Gastrocnemius medialis (tissue), 4 donors: ENCODE measurements at regions not wholly inside any gene's neighbourhood (a gene's known extent, or its start where the extent isn't known, plus 50 kb on each side); places are given as distances from the start of the nearest gene placed in this dataset.

ENCODE experiments used
- POLR2A ChIP-seq, 2 donors: fragments of 450-650 bp; IDR thresholded peaks; one replicate each; pipeline ENCODE4 v1.6.1; 2017; ENCODE audit warnings: antibody characterized with exemption in 2 of 2, mild to moderate bottlenecking in 2 of 2, moderate library complexity in 2 of 2
- TF ChIP-seq, protein P1 (sequence below), 5 experiments: fragments of 450-650 bp in 3 of 5; fragments of 200-600 bp in 2 of 5; sonication (generic) in 2 of 5; IDR thresholded peaks in 4 of 5; conservative IDR thresholded peaks in 1 of 5; 1 replicate in 4 of 5; 2 replicates in 1 of 5; pipeline ENCODE4 v1.5.1; 2016 to 2019; ENCODE audit warnings: antibody characterized with exemption in 5 of 5, mild to moderate bottlenecking in 3 of 5, moderate library complexity in 3 of 5

GRCh38 chr3:94234177-94234788 lies 171.4 kb downstream of the NSUN3 start:
- TF ChIP-seq, protein P1, sequence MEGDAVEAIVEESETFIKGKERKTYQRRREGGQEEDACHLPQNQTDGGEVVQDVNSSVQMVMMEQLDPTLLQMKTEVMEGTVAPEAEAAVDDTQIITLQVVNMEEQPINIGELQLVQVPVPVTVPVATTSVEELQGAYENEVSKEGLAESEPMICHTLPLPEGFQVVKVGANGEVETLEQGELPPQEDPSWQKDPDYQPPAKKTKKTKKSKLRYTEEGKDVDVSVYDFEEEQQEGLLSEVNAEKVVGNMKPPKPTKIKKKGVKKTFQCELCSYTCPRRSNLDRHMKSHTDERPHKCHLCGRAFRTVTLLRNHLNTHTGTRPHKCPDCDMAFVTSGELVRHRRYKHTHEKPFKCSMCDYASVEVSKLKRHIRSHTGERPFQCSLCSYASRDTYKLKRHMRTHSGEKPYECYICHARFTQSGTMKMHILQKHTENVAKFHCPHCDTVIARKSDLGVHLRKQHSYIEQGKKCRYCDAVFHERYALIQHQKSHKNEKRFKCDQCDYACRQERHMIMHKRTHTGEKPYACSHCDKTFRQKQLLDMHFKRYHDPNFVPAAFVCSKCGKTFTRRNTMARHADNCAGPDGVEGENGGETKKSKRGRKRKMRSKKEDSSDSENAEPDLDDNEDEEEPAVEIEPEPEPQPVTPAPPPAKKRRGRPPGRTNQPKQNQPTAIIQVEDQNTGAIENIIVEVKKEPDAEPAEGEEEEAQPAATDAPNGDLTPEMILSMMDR (IDR thresholded peaks at IDR 0.05 in 4 of 5, conservative IDR thresholded peaks at IDR 0.05 in 1 of 5) = no peak
- no peak for TF ChIP-seq POLR2A (IDR thresholded peaks at IDR 0.05)
